GM12878 (cell line): ENCODE measurements at regions not wholly inside any gene's neighbourhood (a gene's known extent, or its start where the extent isn't known, plus 50 kb on each side); places are given as distances from the start of the nearest gene placed in this dataset.

Source experiments
- BACH1 ChIP-seq: fragments of 450-650 bp; IDR thresholded peaks from 2 replicates; pipeline ENCODE4 v1.6.1; 2017; ENCODE audit warnings: mild to moderate bottlenecking, borderline replicate concordance
- GABPA ChIP-seq: IDR thresholded peaks from 2 replicates; pipeline ENCODE4 v1.6.1; 2014; ENCODE audit warnings: antibody characterized with exemption, low read depth, mild to moderate bottlenecking, inconsistent platforms
- JUNB ChIP-seq: IDR thresholded peaks from 2 replicates; pipeline ENCODE4 v1.6.1; 2016; ENCODE audit warnings: antibody characterized with exemption, mild to moderate bottlenecking
- MEF2B ChIP-seq: fragments of 450-650 bp; IDR thresholded peaks from 2 replicates; pipeline ENCODE4 v1.6.1; 2018; ENCODE audit warnings: mild to moderate bottlenecking, moderate library complexity; ENCODE audit not compliant: partially characterized antibody, poor library complexity, severe bottlenecking
- MXI1 ChIP-seq: fragments of 150-350 bp; IDR thresholded peaks from 2 replicates; pipeline ENCODE4 v1.6.1; 2011; ENCODE audit warnings: low read depth, mild to moderate bottlenecking, inconsistent platforms, low read length, improper control_type of control experiment
- MYB ChIP-seq: fragments of 150-350 bp; IDR thresholded peaks from 2 replicates; pipeline ENCODE4 v1.6.1; 2014; ENCODE audit warnings: mild to moderate bottlenecking, low read depth, low read length, borderline replicate concordance
- POLR2A ChIP-seq: IDR thresholded peaks from 2 replicates; pipeline ENCODE4 v1.6.1; 2011; ENCODE audit warnings: low read depth, mild to moderate bottlenecking, low read length
- RELA ChIP-seq: fragments of 450-650 bp; IDR thresholded peaks from 2 replicates; pipeline ENCODE4 v1.8.0; 2014; ENCODE audit warnings: borderline replicate concordance; ENCODE audit not compliant: partially characterized antibody
- USF2 ChIP-seq: IDR thresholded peaks from 2 replicates; pipeline ENCODE4 v1.6.1; 2011; ENCODE audit warnings: low read depth, low read length, improper control_type of control experiment, borderline replicate concordance
- ZNF274 ChIP-seq: IDR thresholded peaks from one replicate; pipeline ENCODE4 v1.8.0; 2011; ENCODE audit not compliant: insufficient read length, insufficient read depth
- TF ChIP-seq, protein P1 (sequence below), 3 experiments: IDR thresholded peaks in 2 of 3; conservative IDR thresholded peaks in 1 of 3; 2 replicates each; pipeline ENCODE4 v1.5.1; 2011; ENCODE audit warnings: low read depth in 3 of 3, low read length in 3 of 3, mild to moderate bottlenecking in 3 of 3, control low read depth in 2 of 3, moderate library complexity in 2 of 3, inconsistent platforms in 1 of 3, mixed read lengths in 1 of 3; ENCODE audit not compliant: control insufficient read depth in 2 of 3, insufficient read depth in 1 of 3; ENCODE audit errors: extremely low read depth in 1 of 3

DNA sequence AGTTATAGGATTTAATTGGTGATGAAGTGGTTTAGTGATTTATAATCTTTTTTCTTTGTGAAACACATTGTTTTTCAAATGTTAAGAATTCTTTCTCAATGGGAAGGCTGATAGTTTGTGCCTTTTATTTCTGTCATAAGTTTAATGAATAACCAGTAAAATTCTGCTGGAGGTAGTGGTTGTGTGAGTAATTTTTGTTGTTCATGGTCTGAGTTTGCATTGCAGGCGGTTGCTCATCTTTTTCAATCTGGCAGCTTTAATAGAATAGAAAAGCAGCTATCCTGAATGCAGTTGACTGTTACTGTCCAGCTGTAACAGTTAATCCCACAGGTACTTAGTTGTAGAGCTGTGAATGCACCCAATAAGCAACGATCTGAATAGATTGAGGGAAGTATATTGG, 215.6 kb upstream of the AFF2 start:
- TF ChIP-seq ZNF274: no peak
- no peak for TF ChIP-seq GABPA
- TF ChIP-seq JUNB: no peak
- no peak for TF ChIP-seq BACH1
- TF ChIP-seq MXI1: no peak
- no peak for TF ChIP-seq USF2
- TF ChIP-seq, protein P1, sequence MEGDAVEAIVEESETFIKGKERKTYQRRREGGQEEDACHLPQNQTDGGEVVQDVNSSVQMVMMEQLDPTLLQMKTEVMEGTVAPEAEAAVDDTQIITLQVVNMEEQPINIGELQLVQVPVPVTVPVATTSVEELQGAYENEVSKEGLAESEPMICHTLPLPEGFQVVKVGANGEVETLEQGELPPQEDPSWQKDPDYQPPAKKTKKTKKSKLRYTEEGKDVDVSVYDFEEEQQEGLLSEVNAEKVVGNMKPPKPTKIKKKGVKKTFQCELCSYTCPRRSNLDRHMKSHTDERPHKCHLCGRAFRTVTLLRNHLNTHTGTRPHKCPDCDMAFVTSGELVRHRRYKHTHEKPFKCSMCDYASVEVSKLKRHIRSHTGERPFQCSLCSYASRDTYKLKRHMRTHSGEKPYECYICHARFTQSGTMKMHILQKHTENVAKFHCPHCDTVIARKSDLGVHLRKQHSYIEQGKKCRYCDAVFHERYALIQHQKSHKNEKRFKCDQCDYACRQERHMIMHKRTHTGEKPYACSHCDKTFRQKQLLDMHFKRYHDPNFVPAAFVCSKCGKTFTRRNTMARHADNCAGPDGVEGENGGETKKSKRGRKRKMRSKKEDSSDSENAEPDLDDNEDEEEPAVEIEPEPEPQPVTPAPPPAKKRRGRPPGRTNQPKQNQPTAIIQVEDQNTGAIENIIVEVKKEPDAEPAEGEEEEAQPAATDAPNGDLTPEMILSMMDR (IDR thresholded peaks at IDR 0.05 in 2 of 3, conservative IDR thresholded peaks at IDR 0.05 in 1 of 3; ENCODE audit: control insufficient read depth in 2 of 3, extremely low read depth in 1 of 3, insufficient read depth in 1 of 3, low read depth in 3 of 3, low read length in 3 of 3): no peak
- TF ChIP-seq POLR2A: no peak
- no peak for TF ChIP-seq MYB
- no peak for TF ChIP-seq MEF2B
- TF ChIP-seq RELA: no peak
